Stimulated activated CD8-positive, alpha-beta memory T cell treated with anti-CD3 and anti-CD28 coated beads, Interleukin-7, amount 100 ng/mL, for 4 hours (primary cell): ENCODE measurements at regions not wholly inside any gene's neighbourhood (a gene's known extent, or its start where the extent isn't known, plus 50 kb on each side); places are given as distances from the start of the nearest gene placed in this dataset.
"Not testable (repeated sequence)": the region's sequence is repeated elsewhere in the genome, so short reads cannot be mapped to it uniquely, and the experiment has no call there.

Experiments
- DNase-seq, 2 donors: peaks; one replicate each; pipeline ENCODE4 v3.0.0-alpha.2; 2020; ENCODE audit warnings: low read depth in 2 of 2

DNA sequence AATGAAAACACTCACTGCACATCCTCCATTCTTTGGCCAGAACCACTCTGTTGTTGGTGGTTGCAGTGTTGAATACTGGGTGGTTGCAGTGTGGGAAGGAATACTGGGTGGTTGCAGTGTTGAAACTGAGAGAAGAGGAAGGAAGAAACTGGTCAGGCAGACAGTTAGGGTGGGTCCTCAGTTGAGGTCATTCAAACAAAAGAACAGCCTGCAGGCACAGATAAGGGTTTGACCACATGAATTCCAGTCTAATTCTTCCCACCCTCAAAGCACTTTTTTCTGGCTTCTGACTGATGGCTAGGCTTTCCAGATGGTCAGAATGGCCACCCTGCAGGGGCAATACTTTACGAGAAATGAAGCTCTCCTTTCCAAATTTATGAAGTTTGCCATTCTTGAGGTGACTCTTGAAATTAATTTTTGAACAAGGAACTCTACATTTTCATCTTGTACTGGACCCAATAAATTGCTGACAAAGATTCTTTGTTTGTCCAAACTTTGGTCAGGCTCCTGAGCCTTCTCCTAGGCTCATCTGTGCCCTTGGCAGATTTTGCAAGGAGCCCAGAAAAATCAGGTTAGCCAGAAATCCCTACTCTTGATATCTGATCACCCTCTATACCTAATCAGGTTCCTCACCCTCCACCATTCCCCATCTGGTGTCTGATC is 596.6 kb upstream of the CDH5 start:
- no peak for DNase-seq

DNA sequence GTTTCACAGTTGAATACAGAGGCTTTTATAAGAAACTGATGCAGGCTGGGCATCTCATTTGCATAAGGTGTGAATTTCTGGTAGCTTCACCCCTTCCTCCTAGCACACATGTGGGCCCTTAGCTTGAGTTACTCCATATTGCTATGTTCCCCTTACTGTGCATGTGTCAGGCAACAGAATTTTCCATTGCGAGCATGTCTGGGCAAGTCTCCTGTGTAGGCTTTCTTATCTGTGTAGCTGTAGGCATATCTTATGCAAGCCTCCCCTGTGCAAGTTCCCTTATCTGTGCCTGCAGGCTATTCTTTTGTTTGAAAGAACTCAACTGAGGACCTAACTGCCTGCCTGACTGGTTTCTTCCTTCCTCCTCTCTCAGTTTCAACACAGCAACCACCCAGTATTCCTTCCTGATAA is 597.4 kb upstream of the CDH5 start:
- DNase-seq, result no peak

DNA sequence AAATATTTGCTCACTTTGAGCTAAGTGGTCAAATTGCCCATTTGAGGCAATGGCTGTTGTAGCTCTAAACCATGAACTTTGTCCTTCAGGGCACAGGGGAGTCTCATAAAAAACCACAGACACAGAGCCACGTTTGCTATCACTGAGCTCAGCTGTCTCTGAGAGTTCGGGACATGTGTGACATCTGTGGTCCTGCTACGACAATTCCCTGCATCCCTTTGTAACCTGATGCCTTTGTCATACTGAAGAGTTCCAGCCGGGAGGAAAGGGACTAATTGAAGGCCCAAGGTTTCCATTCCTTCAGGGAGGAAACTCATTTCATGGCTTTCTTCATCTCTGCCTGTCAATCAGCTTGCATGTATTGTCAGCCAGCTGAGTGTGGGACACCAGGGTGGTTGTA is 599.4 kb upstream of the CDH5 start:
- no peak for DNase-seq

DNA sequence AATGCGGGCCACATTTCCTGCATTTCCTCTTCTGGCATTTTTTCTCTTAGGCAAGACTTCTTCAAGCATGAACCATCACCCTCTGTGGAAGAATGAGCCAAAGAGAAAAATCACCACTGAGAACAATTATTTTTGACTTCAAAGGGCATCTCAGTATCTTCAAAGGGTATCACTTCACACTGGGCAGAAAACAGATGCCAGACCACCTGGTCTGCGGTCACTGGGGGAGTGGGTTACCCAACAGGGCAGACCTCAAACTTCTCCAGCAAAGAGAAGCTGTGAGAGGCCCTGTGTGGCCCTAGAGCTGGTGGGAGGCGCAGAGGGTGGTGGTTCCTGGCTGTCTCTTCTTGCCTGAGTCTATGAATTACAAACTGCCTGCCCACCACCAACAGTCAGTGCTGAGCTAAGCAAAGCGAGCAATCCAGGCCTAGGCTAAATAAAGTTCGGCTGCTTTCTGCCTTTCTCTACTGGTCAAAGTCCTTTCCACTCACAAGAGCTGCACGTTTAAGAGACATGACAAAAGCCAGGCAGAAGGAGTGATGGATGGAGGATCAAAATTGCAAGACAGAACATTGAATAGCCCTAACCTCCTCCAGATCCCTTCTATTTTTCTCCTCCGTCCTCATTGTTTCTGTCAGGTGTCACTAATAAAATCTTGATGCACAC is 602.7 kb upstream of the CDH5 start:
- DNase-seq, result no peak

DNA sequence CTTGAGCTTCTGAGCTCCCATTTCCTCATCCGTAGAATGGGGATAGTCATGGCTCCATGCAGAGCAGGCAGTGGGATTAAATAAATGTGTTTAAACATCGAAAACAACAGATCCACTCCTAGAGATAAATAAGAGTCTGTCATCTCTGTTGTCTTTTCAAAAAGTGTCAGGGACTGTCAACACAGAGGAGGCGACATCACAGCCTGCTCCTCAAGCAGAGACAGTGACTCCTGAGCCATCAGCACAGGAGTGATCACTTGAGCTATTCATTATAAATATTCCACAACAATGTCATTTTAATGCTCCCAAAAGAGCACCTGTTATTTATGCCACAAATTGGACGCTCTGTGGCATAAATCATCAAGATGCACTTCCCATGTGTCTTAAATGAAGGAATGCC is 605.6 kb upstream of the CDH5 start:
- no peak for DNase-seq

DNA sequence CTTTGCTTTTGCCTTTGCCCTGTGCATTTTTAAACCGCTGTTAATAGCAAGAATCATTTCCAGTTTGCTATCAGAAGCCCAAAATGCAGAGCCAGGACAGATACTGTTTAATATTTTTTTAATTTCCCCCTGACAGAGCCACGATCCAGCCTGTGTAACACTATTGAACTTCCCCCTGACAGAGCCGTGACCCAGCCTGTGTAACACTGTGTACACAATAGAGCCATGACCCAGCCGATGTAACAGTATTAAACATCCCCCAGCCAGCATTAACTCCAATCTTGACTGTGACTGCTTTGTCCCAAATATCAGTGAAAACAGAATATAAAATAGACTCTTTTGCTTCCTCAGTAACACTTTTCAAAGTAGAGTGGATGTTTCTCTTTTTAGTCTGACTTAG is 607.9 kb upstream of the CDH5 start:
- DNase-seq, result no peak

DNA sequence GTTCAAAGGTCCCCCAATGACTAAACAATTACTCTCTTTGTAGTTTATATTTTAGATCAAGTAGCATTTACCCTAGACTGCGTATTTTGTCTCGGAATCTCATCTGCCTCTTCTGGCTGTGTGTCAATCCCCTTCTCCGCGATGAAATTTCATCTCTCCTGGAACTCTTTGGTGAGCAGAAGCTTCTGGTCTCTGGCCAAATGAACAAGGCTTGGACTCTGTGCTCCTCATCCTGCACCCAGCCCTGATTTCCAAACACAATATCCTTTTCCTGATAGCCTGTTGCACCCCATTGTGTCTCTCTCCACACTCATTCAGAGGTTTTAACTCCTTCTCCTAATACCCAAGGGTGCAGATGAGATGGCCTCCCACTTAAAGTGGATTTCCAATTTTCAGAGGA is 609.4 kb upstream of the CDH5 start:
- DNase-seq, result no peak

DNA sequence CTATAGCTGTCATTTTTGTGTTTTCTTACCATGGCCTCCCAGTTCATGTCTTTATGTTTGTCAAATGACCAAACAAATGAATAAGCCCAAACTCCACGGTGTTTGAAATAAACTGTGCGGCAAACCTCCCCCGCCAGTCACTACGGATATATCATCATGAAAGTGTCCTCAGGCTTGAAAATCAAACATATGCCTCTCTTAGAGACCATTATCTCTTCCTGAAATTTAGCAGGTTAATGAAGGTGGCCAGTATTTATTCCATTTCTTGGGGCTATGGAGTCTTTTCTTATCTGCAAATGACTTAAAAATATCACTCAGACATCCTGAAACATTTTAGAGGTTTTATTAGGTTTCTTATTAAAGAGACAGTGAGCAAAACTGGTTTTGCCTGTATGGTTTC is 610.3 kb upstream of the CDH5 start:
- DNase-seq, result no peak

DNA sequence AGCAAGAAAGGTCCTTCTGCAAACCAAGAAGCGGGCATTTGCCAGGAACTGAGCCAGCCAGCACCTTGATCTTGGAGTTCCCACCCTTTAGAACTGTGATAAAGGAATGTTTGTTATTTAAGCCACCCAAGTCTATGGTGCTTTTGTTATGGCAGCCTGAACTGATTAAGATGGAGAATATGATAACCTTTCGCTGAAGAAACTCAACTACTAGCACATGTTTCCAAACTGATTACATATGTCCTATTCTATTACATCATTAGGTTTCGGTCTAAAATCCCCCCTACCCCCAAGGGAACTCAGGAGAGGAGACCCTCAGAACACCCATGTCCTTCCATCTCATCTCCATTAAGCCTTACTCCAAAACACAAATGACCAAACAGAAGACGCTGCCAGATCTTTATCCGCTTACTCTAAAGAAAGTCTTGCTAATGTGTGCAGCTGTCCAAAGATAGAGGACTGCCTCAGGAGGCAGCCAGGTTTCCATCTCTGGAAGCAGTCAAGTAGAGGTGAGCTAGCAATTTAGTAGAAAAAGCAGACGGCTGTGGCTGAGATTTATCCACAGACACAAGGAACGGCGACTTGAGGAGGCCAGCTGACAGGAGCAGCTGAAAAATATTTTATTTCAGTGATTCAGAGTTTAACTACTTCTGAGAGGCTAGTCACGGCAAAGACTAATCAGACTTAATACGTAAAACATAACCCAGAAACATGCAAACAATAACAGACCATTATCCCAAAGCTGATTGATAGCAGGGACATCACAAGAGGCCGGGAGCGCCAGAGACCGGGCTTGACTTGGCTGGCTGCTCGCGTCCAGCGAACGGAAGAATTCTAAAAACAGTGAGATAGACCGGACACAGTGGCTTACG is 611.4 kb upstream of the CDH5 start:
- no peak for DNase-seq

DNA sequence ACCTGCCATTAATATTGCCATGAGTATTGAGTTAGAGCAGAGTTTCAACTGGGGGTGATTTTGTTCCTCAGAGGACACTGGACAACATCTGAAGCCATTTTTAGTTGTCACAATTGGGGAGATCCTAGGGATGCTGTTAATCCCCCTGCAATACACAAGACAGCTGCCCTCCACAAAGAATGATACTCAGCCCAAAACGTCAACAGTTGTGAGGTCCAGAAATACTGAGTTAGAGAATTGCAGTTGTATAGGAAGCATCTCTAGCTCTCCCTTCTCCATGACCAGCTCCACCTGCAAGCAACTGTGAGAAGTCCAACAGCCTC is 614.0 kb upstream of the CDH5 start:
- DNase-seq, result no peak

DNA sequence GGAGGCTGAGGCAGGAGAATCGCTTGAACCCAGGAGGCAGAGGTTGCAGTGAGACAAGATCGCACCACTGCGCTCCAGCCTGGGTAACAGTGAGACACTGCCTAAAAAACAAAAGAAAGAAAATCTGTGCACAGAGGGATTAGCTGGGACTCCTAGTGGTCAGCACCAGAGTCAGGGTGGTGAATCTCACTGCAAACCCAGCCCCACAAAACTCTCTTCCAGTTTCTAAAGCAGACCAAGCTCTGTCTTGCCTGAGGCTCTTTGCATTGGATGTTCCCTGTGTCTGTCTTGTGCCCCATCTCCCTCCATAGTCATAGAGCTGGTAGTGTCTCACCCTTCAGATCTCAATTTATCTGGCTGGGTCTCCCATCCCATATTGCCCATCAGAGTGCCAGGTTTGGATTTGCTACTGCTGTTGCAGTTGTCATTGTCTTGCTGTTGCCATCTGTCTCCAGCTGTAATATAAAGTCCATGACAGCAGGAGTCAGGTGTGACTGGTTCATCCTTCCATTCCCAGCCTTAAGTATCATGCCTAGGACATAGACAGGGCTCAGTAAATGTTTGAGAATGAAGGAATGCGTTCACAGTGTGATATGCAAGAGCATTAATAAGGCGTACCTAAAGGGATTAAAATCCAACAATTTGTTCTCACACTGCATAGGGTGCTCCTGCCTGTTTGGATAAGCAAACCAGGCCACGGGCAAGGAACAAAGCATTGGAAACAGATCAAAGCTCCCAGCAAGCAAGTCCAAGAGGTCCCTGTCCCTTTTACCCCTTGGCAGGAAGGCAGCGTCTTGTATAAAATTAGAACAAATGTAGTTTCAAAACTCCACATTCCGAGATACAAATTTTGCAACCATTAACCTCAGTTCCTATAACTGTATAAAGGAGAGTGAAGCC is 614.6 kb upstream of the CDH5 start:
- DNase-seq, result no peak

DNA sequence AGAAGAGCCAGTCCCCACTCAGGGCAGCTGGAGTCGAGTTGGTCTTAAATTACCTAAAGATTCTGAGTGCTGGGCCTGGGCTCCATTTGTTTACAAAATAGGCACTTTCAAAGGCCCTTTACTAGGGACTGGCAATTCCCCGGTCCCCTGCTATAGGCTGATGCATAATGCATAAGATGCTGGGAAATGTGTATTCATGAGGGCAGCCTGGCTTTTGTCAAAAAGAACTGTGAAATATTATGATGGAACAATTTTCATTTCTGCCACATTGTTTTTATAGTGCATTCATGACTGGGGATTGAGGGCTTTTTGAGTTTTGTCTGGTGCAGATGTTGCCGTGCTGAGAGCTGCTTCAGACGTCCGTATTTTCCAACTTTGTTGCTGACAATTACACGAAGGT is 617.0 kb upstream of the CDH5 start:
- DNase-seq, result no peak

DNA sequence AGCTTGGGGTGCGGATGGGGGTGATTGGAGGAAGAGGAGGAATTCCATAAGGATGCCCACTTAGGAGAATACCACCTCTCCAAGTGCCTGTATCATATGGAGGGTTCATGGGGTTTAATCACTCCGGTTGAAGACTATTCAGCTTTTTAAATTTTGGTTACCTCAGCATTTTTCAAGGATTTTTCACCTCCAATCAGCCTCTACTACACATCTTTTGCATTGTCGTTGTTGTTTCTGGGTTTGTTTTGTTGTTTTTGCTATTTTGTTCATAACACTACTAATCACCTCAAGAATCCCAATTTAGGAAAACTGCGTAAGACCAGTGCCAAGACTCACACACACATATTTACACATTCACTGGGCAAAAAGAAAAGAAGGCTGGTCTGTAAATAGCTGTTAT is 619.5 kb upstream of the CDH5 start:
- DNase-seq, result no peak

DNA sequence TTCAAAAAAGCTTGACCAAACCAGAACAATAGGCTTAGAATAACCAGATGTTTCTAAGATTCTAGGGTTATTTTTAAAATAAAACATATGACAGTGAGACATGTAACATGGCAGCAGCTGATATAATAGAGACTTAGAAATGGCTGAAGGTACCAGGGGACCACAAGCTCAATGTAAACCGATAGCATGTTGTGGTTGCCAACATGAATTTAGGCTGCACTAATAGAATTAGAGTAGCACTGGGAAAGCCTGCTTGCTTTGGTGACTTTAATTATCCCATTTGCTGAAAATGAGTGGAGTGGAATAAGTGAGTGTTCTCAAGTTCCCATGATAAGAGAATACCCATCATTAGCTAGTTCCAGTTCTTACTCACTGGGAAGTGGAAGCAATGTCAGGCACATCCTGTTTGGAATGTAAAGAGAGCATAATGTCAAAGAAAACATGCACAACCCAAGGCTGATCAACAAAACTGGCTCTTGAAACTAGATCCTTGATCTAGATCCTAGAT is 621.2 kb upstream of the CDH5 start:
- no peak for DNase-seq

DNA sequence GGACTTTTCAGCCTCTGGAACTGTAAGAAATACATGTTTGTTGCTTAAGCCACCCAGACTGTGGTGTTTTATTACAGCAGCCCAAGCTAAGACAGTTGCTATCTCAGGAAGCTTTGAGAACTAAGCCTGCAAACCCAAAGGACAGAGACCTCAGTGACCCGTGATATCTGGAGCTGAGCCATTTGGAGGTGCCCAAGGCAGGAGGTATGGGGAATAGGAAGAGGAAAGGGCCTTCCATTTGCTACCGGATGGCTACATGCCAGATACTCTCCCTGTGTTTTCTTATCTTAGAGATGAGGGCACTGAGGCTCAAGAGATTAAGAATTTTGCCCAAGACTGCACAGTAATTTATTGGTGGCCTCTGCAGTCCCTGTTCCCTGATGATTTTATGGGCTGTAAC is 622.1 kb upstream of the CDH5 start:
- no peak for DNase-seq

DNA sequence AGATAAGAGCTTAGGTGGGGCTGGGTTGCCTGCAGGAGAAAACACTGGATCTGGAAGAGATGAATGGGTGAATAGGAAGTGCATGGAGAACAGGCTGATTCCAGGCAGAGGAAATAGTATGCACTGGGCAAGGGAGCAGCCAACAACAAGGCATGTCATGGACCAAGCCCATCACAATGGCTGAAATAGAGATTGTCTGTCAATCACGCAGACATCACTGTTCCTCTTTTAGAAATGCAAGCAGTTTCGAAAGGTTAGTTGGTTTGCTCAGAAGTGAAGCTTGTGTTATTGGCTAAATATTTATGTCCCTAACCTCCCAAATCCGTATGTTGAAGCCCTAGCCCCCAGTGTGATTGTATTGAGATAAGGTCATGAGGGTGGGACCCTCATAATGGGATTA is 621.7 kb upstream of the CDH11 start:
- DNase-seq, result no peak

DNA sequence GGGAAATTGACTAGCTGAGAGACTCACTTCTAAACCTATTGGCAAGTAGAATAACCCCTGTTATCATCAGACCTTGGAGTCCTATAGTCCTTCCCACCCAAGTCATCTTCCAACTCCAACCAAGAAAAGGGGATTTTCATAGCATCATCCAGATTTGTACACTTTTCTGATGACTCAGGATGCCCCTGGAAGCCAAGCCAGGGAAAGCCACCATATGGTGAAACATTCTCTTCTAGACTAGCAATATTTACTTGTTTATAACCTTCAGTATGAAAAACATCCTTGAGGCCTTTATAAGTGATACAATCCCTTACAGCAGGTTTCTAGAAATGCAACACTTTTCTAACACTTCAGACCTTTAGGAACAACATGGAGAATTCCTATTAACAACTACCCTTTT is 618.8 kb upstream of the CDH11 start:
- DNase-seq, result no peak

DNA sequence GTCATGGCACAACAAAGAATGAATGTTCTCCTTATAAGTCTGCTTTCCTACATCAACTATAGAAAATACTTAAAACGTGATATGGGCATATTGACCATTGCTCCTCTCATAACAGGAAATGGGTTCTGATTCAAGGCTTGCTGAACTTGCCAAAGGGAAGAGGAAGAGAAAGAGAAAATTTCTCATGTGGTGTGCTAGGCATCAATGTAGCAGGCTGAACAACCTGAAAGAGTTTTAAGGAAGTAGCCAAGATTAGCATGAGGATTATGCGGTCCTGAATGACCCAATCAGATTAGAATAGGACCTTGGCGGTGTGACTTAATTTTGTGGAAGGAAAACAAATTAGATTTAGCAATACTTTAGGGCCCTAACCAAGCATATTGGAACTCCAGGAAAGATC is 617.7 kb upstream of the CDH11 start:
- no peak for DNase-seq

DNA sequence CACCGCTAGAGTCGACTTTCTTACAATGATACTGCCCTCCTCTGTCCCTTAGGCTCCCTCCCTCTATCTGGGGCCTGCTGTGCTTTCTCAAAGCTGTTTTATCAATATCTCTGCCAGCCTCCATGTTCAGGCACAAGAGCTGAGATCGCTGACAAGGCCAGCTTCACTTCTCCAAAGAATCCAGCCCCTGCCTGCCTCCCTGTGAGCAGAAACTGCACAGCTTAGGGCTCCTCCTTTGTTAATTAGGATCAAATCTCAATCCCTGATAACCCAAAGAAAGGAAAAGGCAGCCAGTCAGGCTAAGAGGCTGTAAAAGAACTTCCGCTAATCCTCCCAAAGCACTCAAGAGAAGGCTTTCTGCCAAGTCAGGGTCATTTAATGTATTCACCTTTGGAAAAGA is 616.0 kb upstream of the CDH11 start:
- no peak for DNase-seq

DNA sequence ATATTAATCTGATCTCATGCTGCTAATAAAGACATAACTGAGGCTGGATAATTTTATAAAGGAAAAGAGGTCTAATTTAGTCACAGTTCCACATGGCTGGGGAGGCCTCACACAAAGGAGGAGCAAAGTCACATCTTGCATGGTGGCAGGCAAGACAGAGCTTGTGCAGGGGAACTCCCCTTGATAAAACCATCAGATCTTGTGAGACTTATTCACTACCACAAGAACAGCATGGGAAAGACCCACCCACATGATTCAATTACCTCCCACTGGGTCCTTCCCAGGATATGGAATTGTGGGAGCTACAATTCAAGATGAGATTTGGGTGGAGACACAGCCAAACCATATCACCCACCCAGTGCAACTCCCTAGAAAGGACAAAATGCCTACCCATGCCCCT is 613.8 kb upstream of the CDH11 start:
- not testable (repeated sequence) for DNase-seq

DNA sequence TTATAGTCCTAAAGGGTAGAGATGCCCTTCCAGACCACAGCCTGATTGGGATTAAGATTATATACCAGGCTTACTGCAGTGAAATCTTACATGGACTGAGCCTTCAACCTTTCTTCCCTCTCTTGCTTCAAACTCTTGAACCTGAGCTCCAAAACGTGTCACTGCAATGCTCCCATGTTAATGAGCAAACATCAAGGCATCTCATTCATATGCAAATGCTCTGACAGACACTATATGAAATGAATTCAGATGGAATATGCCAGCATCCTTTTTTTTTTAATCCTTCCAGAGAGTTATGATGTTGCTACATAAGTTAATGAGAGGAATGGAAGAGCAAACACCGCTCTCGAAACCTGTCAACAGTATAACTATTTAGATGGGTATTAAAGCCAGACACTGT is 611.9 kb upstream of the CDH11 start:
- DNase-seq, result no peak

DNA sequence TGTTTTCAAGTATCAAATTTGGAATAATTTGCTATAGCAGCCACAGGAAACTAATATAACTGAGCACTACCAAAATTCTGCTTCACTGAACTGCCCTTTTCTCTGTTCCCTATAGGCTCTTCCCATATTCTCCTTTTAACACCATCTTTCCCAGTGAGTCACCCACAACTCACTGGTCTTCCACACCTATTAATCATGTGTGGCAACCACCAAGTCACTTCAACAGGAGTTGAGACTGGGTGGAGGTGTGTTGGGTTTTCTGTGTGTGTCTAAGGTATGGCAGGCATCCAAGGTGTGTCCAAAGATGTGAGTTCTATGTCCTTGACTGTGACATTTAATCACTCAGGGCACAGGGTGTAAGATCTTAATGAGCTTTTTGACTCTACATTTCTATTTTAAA is 610.0 kb upstream of the CDH11 start:
- DNase-seq, result no peak
